ENCODE measurements at regions not wholly inside any gene's neighbourhood (a gene's known extent, or its start where the extent isn't known, plus 50 kb on each side); places are given as distances from the start of the nearest gene placed in this dataset.

DNA sequence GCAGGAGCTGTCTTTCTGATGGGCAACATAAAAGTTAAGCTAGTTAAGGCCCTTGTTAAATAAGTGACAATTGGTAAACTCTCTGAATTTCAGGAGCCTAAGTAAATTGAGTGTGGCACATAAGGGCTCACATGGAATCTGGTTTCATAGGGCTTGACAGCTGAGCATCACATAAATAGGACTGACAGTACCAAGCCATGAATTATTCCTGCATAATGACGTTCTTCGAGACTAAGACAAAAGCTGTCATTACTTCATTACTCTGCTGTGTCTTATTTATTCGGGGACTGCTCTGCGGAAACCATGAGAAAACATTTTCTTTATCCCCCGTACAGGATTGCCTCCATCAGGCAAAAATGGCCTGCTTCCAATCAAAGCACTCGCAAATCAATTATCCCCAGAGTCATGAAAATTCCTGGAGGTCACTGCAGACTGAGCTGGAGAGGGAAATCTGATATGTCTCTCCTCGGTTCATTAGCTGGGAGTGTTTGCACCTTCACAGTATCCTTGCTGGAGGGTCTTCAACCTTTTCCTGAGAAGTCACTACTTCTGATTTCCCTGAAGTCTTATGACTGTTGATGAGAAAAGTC lies 311.4 kb downstream of the CDH26 start:
- in situ Hi-C loops (cut with HindIII; ENCODE audit: low sequenced_read_pairs): no loop called here

DNA sequence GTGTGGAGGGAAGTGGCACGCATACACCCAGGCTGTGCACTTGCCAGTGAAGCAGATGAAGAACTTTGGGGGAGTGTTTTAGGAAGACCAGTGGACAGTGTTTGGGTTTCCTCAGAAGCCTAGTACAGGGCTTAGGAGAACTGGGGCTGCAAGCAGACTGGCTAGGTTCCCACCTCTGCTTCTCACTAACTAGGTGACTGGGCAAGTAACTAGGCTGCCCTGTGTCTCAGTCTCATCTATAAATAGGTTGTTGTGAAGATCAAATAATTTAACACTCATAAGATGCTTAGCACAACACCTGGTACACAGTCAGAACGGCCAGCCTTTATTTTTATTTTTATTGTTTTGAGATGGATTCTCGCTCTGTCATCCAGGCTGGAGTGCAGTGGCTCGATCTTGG lies 312.1 kb downstream of the CDH26 start:
- in situ Hi-C loops (cut with HindIII; ENCODE audit: low sequenced_read_pairs): no loop called here

DNA sequence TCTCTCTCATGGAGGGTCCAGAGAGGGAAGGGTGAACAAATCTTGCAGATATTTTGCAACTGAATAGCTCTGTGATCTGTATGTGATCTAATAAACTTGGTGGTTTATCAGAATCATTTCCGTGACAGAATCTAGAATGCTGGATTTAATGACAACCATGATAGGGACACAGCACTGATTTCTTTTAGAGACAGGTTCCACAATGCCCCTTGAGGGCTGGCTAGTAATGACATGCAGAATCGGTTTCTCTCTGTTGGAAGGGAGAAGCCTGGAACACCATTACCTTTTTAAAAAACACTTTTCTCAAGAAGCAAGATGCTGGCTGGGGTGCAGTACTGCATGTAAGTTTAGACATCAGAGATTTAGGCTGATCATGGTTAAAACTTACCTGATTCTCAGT lies 313.4 kb downstream of the CDH26 start:
- in situ Hi-C loops (cut with HindIII; ENCODE audit: low sequenced_read_pairs): no loop called here

DNA sequence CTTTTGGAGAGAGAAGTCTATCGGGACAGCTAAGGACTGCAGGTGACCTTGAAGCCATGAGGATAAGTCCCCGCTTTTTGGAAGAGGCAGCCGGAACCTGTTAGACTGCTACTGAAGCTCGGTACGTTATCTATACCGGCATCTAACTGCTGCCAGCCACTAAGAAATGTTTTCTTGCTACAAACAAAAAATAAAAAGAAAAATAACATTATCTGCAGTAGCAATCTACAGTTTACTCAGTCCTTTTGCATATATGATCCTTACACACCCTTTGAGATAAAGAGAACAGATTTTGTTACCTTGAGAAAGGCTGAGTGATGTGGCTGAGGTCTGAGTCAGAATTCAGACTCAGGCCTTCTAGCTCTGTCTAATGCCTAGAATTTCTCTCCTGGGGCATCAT lies 314.6 kb downstream of the CDH26 start:
- in situ Hi-C loops (cut with HindIII; ENCODE audit: low sequenced_read_pairs): no loop called here

DNA sequence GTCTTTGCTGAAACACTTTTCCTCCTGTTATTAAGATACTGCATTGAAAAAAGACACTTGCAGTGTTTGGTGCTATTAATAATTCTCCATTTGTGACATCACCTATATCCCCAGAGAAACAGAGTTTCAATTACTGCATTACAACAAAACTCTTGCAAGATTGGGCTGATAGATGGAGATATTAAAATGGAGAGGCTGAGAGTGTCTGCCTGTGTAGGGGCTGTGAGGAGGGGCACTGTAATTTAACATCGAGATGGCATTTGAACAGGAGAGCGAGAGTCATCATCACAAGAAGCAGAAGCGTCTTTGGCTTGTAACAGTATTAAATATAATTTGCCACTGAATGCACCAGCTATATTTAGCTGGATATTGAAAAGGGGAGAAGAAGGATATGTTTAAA lies 316.5 kb downstream of the CDH26 start:
- in situ Hi-C loops (cut with HindIII; ENCODE audit: low sequenced_read_pairs): no loop called here

DNA sequence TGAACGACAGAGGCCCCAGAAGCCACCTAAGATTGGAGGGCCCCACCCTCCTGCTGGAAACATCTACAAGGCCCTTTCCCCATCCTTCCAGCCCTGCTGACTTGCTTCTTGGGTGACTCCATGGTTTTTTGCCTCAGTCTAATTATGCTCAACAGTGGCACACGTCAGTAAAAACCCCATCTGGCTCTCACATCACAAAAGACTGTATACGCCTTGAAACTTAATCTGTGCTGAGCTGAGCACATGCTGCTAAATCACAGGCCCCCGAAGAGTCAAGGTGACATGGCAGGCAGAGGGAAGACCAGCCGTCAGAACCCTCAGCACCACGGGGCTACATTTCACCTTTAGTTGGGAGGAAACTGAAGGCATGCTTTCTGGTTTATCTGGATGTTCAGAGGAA lies 323.1 kb downstream of the CDH26 start:
- in situ Hi-C loops (cut with HindIII; ENCODE audit: low sequenced_read_pairs): no loop called here

DNA sequence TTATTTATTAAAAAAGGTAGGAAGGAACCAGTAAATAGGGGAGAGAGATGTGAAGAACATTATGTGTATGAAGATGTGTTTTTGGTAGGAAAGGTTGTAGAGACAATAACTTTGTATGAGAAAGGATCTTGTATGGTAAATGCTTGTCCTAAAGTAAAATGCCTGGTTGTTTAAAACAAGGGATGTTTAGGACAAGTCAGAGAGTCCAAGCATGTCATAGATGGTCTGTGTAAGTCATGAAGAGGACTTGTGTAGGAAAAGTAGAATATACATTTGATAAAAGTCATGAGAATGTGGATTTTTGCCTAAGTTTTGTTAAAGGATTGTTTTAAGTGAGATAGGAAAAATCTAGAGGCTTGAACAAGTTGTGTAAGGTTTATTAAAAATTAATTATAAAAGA lies 325.1 kb downstream of the CDH26 start:
- in situ Hi-C loops (cut with HindIII; ENCODE audit: low sequenced_read_pairs): no loop called here

DNA sequence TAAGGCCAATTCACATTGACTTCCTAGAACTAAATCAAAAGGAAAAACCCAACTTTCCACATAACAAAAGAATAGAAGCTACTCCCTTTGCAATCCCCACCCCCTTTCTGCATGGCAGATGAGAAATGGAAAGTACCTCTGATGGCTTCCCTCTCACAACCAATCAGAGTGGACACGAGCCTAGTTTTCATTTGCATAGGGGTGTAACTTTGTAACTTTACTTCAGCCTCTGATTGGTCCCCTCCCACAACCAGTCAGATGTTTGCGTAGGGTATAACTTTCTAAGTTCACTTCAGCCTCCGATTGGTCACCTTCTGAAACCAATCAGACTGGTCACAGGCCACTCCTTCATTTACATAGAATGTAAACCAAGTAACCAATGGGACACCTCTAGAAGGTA lies 328.5 kb downstream of the CDH26 start:
- in situ Hi-C loops (cut with HindIII; ENCODE audit: low sequenced_read_pairs): no loop called here

DNA sequence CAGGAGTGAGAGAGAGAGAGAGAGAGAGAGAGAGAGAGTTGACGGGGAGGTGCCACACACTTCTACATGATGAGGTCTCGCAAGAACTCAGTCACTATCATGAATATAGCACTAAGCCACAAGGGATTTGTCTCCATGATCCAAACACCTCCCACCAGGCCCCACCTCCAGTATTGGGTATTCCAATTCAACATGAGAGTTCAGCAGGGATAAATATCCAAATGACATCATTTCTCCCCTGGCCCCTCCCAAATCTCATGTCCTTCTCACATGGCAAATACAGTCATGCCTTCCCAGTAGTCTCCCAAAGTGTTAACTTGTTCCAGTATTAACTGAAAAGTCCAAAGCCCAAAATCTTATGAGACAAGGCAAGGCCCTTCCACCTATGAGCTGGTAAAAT lies 330.7 kb downstream of the CDH26 start:
- in situ Hi-C loops (cut with HindIII; ENCODE audit: low sequenced_read_pairs): no loop called here

DNA sequence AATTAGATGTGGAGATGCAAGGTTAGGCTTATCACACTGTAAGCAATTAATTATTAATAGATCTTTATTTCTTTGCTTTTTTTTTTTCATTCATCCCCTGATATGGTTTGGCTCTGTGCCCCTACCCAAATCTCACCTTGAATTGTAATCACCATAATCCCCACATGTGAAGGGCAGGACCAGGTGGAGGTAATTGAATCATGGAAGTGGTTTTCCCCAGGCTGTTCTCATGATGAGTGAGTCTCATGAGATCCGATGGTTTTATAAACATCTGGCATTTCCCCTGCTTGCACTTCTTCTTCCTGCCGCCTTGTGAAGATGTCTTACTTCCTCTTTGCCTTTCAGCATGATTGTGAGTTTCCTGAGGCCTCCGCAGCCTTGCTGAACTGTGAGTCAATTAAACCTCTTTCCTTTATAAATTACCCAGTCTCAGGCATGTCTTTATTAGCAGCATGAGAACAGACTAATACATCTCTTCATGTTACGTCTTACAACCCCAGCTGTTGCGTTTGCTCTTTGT lies 333.8 kb downstream of the CDH26 start:
- in situ Hi-C loops (cut with HindIII; ENCODE audit: low sequenced_read_pairs): no loop called here

DNA sequence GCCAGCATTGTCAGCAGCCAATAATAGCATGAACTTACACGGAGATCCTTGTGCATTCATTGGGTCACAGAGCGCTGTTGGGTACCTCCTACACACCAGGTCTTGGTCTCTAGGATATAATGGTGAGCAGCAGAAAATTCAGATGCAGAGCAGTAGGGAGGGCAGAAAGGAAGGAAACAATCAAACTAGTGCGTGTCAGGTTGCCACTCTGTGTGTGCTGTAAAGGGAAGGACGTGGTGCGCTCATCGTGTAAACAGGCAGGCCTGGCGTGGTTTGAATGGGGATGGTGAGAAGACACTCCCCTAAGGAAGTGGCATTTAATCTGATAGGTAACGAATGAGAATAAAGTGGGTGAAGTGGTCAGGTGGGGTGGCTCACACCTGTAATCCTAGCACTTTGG lies 336.4 kb downstream of the CDH26 start:
- in situ Hi-C loops (cut with HindIII; ENCODE audit: low sequenced_read_pairs): no loop called here

DNA sequence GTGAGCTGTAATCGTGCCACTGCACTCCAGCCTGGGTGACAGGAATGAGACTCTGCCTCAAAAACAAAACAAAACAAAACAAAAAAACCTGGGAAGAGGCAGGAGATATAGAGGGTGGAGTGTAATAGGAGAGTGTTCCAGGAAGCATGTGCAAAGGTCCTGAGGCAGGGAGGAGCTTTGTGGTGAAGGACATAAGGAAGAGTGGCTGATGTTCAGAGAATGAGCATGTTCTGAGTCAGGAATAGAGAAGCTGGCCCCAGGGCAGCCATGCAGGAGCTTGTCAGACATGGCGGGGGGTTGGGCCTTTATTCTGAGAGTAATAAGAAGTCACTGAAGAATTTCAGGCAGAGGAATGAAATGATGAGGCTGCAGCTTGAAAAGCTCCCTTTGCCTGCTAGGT lies 337.0 kb downstream of the CDH26 start:
- in situ Hi-C loops (cut with HindIII; ENCODE audit: low sequenced_read_pairs): no loop called here

DNA sequence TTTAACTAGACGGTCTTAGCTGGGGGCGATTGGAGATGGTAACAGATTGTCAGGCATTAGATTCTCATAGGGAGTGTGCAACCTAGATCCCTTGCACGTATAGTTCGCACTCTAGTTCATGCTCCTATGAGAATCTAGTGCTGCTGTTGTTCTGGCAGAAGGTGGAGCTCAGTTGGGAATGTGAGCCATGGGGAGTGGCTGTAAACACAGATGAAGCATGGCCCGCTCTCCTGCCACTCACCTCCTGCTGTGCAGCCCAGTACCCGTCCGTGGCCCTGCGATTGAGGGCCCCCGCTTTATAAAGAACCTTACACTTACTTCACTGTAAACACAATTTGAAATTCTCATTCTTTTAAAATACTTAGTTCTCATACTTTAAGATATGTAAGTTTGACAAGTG lies 339.4 kb downstream of the CDH26 start:
- in situ Hi-C loops (cut with HindIII; ENCODE audit: low sequenced_read_pairs): no loop called here

DNA sequence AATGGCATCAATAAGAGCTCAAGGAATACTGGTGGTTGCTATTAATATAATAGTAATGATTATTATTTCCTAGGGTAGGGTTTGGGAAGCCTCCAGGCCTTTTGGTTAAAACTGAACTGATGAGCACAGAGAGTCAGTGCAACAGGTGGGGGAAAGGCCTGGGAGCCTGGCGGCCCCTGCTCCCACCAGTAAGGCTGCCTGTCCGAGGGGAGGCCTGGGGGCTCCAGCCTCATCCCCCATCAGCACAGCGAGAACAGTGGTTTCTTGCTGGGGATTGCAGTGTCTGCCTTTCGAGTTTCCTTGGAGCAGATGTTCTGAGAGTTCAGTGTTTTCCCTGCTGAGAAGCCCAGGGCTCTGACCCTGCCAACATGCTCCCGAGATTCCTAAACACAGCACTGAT lies 340.4 kb downstream of the CDH26 start:
- in situ Hi-C loops (cut with HindIII; ENCODE audit: low sequenced_read_pairs): no loop called here

DNA sequence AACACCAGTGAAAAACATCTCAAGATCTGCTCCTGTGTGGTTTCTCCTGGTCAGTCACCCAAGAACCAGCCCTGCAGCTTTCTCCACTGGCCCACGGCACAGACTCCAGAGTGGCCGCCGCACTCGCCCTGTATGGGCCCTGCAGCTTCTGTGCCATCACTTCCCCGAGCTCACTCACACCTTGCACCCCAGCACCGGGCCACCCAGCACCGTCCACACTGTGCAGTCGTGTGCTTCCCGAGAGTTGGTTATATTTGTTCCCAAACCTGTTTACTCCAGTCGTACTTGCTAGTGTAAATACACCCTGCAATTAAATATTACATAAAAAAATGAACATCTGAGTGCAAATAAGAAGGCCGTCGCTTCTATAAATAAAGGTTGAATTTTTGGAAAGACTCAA lies 341.7 kb downstream of the CDH26 start:
- in situ Hi-C loops (cut with HindIII; ENCODE audit: low sequenced_read_pairs): no loop called here

DNA sequence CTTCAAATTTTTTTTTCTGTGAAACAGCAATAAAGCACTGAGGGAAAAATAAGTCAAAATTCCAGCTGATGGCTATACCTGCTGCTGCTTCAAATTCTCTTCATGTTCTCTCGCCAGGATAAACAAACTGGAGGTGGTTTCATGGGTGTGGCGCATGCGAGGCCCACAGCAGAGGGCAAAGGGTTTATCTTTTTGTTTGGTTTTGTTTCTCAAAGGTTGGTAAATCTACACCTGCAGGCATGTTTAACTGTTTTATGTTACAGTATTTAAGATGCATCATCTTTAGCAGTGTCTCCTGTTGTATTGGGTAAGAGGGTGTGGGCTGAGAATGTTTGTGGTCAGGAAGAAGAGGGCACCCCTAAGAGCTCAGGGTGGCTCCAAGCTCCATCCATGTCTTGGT lies 342.2 kb downstream of the CDH26 start:
- in situ Hi-C loops (cut with HindIII; ENCODE audit: low sequenced_read_pairs): no loop called here

DNA sequence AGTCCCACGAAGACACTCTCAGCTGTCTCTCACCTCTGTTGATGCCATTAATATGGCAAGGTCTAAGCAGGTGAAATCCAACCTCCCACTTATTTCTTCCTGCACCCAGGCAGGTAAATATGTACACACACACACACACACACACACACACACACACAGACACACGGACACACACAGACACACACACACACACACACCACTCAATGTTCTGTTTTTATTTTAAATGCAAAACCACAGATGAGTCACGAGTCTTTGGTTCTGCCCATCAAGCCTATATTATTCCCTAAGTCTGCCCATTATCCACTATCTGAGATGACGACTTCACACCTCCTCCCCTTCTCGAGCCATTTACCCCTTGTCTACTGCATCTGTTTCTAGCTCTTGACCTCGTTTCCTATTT lies 344.7 kb downstream of the CDH26 start:
- in situ Hi-C loops (cut with HindIII; ENCODE audit: low sequenced_read_pairs): no loop called here

DNA sequence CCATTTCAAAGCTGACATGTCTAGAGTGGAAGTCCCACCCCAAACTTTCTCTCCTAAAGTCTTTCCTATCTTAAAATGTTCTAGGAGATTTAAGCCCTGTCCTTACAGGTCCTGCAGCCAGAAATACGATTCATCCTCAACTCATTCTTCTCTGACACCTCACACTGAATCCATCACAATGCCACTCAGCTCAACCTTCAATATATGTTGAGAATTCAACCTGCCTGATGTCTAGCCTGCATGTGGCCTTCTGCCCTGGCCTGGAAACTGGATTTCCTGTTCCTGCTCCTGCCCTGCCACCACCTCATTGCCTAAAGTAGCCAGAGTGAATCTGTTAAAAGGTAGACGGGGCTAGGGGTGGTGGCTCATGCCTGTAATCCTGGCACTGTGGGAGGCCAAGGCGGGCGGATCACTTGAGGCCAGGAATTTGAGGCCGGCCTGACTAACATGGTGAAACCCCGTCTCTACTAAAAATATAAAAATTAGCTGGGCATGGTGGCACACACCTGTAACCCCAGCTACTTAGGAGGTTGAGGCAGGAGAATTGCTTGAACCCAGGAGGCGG lies 345.9 kb downstream of the CDH26 start:
- in situ Hi-C loops (cut with HindIII; ENCODE audit: low sequenced_read_pairs): no loop called here

DNA sequence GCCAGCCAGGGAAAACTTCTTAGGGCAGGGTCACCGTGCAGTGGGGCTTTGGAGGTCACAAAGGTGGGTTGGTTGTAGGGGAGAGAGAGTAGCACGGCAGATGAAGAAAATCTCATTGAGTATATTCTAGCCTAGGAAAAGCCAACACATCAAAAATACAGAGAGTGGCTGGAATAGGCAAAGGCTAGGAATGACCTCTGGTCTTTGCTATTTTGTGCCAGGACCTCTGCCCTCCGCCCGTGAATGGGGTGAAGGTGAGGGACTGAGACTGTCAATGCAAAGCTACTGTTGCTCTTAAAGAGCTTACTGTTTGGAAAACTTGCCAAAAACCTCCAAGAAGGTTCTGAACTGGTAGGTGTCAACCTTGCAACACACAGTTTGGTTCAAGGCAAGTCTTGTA lies 346.7 kb downstream of the CDH26 start:
- in situ Hi-C loops (cut with HindIII; ENCODE audit: low sequenced_read_pairs): no loop called here

DNA sequence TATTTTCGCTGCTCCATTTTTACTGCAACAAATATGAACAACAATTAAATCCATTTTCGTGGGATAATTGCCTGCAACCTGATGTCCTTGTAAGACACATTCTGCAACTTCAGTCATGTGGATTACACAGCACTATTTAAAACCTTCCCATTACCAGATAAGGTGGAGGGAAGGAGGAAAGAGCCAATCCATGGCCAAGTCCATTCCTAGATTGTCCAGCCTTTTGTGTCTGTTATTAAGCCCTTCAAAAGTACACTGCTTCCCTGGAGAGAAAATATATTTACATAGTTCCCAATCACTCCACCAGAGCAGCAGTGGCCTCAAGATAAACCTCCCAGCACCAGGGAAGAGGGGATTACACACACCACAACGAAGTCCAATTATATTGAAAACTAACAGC lies 347.9 kb downstream of the CDH26 start:
- in situ Hi-C loops (cut with HindIII; ENCODE audit: low sequenced_read_pairs): no loop called here

DNA sequence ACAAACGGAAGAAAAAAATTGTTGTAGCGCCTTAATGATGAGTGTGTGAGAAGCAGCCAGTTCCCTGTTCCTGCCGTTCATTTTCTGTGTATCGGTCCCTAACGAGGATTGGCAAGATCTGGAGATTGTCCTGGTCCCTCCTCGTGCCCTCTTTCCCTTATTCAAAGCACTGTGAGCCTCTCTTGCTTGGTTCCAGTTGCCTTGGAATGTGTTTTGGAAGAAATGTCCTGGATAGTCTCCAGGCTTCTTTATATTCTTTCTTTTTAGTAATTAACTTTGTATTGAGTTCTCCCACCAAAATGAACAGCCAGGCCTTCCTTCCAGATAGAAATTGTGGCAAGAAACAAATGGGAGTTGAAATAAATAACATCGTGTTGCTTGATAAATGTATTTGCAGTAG lies 348.3 kb downstream of the CDH26 start:
- in situ Hi-C loops (cut with HindIII; ENCODE audit: low sequenced_read_pairs): no loop called here

DNA sequence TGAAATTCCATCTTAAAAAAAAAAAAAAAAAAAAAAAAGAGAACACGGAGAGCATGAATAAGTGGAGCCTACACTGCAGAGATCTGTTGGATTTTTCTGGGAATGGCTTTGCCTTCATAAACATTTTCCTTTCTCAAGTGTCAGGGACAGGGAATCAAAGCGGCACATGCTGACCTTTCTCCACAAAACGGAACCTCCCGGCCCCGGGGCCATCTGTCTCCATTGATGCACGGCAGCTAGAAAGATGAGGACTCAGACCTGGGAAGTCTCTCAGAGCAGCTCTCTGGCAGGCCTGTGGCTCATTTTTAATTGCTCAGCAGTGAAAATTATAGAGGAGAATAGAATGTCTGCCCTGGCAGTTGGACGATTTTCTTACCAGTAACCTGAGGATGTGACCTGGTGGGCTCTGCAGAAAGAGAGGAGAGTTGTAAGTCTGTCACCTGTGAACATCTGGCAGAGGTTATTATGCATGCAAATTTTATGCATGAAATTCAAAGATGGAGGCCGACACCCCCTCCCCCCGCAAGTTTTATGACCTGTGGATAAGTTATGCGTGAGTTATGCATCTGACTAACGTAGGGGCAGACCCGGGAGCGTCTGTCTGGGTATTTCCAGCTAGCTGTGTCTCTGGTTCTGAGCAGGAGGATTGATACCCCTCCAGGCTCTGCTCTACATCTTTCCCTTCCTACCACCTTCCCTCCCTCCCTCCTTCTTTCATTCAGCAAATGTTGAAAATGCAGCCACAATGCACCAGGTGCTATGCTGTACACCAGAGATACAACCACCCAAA lies 352.5 kb downstream of the CDH26 start:
- in situ Hi-C loops (cut with HindIII; ENCODE audit: low sequenced_read_pairs): no loop called here

Measured in DLD1 (cell line).